Stimulated activated CD8-positive, alpha-beta memory T cell treated with anti-CD3 and anti-CD28 coated beads, Interleukin-4, amount 100 ng/mL, for 48 hours (primary cell): ENCODE measurements at regions not wholly inside any gene's neighbourhood (a gene's known extent, or its start where the extent isn't known, plus 50 kb on each side); places are given as distances from the start of the nearest gene placed in this dataset.

ENCODE experiments used
- DNase-seq: peaks from one replicate; pipeline ENCODE4 v3.0.0-alpha.2; 2020

- DNase-seq, result no peak
Observed at GRCh38 chr18:46353460-46353859, 249.3 kb downstream of the HAUS1 start.

GRCh38 chr18:46356278-46357033 is 252.3 kb downstream of the HAUS1 start:
- no peak for DNase-seq

- no peak for DNase-seq
Observed at GRCh38 chr18:46360102-46360699, 256.0 kb downstream of the HAUS1 start.

GRCh38 chr18:46360866-46361265 is 256.7 kb downstream of the HAUS1 start:
- DNase-seq, result no peak

- no peak for DNase-seq
Observed at GRCh38 chr18:46362533-46362932, 258.3 kb downstream of the HAUS1 start.

- DNase-seq, result no peak
Observed at GRCh38 chr18:46364048-46364447, 259.9 kb downstream of the HAUS1 start.

GRCh38 chr18:46366201-46366600 is 262.0 kb downstream of the HAUS1 start:
- no peak for DNase-seq

GRCh38 chr18:46366751-46367376 is 262.7 kb downstream of the HAUS1 start:
- no peak for DNase-seq

- no peak for DNase-seq
Observed at GRCh38 chr18:46369323-46369722, 265.1 kb downstream of the HAUS1 start.

- no peak for DNase-seq
Observed at GRCh38 chr18:46370898-46371297, 266.7 kb downstream of the HAUS1 start.

- no peak for DNase-seq
Observed at GRCh38 chr18:46372670-46373069, 268.5 kb downstream of the HAUS1 start.

GRCh38 chr18:46373131-46373530 is 268.9 kb downstream of the HAUS1 start:
- no peak for DNase-seq

GRCh38 chr18:46373791-46374190 is 269.6 kb downstream of the HAUS1 start:
- DNase-seq, result no peak

GRCh38 chr18:46374850-46375249 is 270.7 kb downstream of the HAUS1 start:
- DNase-seq, result no peak

- DNase-seq, result no peak
Observed at GRCh38 chr18:46377557-46377956, 273.4 kb downstream of the HAUS1 start.

- no peak for DNase-seq
Observed at GRCh38 chr18:46378126-46378863, 274.1 kb downstream of the HAUS1 start.

GRCh38 chr18:46378864-46379207 is 274.7 kb downstream of the HAUS1 start:
- no peak for DNase-seq

GRCh38 chr18:46379323-46379950 is 275.3 kb downstream of the HAUS1 start:
- DNase-seq, result no peak

- DNase-seq, result no peak
Observed at GRCh38 chr18:46385124-46385523, 271.9 kb downstream of the LOXHD1 start.

- DNase-seq, result no peak
Observed at GRCh38 chr18:46386788-46387187, 270.2 kb downstream of the LOXHD1 start.

- no peak for DNase-seq
Observed at GRCh38 chr18:46387441-46388131, 269.4 kb downstream of the LOXHD1 start.

GRCh38 chr18:46388286-46388685 is 268.7 kb downstream of the LOXHD1 start:
- DNase-seq, result no peak

GRCh38 chr18:46392576-46392975 is 264.4 kb downstream of the LOXHD1 start:
- DNase-seq, result no peak
